T-helper 9 cell (primary cell): ENCODE measurements at regions not wholly inside any gene's neighbourhood (a gene's known extent, or its start where the extent isn't known, plus 50 kb on each side); places are given as distances from the start of the nearest gene placed in this dataset.

Experiments
- DNase-seq: peaks from one replicate; pipeline ENCODE4 v3.0.0-alpha.2; 2020

DNA sequence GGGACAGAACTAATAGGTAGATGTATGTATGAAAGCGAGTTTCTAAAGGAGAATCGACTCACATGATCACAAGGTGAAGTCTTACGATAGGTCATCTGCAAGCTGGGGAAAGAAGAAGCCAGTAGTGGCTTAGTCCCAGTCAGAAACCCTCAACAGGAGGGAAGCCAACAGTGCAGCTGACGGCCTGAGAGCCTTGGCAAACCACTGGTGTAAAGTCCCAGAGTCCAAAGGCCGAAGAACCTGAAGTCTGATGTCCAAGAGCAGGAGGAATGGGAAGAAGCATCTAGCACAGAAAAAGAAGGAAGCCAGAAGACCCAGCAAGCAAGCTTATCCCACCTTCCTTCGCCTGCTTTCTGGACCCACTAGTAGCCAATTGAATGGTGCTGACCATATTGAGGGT lies 507.6 kb upstream of the ARGLU1 start:
- DNase-seq: no peak

DNA sequence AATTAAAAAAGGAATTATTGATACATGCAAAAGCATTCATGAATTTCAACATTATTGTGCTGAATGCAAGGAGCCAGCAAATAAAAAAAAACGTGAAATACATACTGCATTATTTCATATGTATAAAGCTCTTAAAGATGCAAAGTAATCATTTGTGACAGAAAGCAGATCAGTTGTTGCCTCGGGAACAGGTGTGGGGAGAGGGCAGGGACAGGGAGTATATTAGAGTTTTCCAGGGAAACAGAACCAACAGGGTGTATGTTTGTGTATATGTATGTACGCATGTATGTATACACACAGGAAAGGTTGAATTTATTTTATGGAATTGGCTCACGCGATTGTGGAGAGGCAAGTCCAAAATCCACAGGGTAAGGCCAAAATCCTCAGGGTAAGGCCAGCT lies 502.9 kb upstream of the ARGLU1 start:
- no peak for DNase-seq

DNA sequence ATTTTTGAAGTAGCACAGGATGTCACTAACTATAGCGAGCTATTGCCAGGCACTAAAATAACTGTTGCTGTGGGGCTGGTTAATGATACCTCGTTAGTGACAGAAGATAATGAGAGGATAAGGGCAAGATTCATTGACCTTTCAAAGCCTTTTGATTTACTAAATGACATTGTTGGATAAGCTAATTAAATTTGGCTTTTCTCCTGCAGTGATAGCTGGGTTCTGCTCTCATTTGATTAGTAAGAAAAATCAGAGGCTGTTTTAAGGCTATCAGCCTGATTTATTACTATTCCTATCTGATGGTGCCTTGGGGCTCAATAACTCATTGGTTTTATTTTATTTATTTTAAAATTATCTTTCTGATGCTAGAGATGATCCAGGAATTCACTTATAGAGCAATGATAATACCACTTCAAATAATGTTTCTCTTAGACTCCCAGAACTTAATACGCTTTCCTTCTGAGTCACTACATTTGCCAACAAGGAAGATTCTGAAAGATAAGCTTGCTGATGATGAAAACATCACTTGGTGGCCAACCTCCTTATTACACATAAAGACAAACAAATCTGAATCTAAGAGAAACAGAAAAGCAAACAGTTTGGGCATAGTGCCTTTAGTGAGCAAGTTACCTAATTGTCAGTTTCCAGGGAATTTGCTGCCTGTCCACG lies 501.3 kb upstream of the ARGLU1 start:
- no peak for DNase-seq

DNA sequence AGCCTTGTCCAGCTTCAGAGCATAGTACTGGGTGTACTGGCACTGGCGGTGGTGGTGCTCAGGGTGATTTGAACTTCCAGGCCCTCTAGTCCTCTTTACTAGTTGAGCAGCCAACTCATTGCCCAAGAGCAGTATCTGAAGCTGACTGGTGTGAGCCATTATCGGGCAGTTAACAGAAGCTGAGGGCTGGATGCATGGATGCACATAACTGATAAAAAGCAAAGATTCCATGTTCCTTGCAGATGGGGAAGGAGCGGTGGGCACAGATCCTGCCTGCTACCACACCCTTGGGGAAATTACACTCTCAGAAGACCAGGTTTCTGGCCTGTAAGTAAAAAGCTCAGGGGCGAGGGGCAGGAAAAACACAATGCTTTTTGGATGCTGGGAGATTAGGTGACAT lies 499.4 kb upstream of the ARGLU1 start:
- DNase-seq: no peak

DNA sequence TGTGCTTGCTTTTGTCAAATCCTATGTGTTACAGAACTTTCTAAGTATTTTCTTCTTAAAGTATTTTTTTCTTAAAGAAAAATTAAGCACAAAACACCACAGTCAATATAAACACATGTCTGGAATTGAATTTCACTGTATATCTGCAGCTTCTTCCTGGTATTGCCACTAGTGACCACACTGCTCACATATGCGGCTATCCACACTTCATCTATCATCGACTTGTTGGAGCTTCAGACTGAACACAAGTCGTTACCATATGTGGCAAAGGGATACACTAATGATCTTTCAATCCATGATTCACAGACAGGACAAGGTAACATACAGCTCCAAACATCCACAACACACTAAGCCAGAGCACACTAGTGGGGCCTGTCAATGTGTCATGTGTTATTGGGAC lies 498.4 kb upstream of the ARGLU1 start:
- DNase-seq: no peak

DNA sequence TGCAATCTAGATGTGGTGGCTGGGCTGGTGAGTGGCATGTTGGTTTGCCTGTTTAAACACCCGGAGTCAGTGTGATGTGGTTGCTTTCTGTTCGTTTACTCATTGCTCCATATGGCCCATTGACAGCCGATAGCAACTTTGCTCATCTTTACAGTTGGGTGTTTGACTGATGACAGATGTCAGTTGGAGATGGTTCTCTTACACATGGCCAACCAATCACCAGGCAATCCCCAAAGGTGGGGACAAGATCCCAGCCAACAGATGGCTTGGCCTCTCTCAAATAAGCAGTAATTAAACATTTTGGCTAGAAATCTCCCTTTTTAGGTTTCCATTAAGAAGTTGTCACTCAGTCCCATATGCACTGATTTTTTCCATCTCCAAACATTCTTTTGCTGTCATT lies 497.1 kb upstream of the ARGLU1 start:
- DNase-seq: no peak

DNA sequence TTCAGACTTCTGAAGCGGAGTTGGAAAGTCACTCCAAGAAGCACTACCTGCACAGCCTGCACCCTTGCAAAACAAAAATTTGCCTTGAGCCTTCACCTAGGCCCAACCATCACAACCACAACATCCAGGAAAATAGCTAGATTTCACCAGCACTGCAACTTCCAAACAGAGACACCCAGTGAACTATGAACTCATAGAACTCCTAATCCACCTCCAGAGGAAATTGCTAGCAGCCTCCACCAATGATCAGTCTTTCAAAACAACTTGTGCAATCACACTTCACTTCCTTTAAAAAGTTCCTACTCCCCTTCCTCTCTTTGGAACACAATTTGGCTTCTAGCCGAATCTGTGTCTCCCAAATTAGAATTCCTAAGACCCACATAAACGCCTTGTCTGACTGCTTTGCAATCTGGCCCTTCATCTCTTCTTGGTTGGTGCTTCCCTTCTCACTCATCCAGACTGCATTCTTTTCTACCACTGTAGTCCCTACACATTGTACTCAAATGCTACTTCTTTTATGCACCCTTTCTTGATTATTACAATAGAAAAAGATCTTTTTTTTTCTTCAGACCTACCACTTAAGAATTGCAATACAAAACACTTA lies 489.2 kb upstream of the ARGLU1 start:
- DNase-seq: no peak

DNA sequence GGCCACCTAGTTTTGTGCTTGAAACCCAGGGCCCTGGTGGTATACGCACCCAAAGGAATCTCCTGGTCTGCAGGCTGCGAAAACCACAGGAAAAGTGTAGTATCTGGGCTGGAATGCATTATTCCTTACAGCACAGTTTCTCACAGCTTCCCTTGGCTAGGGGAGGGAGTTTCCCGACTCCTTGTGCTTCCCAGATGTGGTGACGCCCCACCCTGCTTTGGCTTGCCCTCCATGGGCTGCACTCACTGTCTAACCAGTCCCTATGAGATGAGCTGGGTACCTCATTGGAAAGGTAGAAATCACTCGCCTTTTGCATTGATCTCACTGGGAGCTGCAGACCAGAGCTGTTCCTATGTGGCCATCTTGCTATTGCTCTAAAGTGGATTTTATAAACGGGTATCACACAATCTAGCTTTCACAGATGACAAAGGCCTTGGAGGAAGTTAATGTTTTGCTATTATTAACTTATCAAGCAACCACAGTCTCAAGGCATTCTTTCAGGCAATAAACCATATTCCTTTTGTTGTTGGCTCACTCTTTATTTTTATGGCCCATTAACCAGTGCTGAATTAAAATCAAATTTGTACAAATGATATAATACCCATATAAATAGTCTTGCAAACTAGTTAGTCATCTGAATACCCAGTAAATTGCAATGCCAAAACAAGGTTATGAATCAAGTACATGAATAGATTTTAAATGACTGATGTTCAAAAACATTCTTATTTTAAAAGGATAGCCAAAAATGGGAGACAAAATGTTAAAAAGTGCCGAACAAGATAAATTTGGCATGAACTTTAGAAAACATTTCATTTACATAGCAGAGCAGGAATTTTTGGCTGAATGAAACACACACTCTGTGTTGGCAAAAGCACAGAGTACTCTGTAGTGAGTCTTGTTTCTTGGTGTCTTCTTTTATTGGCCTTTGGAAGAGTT lies 475.4 kb upstream of the ARGLU1 start:
- DNase-seq: no peak

DNA sequence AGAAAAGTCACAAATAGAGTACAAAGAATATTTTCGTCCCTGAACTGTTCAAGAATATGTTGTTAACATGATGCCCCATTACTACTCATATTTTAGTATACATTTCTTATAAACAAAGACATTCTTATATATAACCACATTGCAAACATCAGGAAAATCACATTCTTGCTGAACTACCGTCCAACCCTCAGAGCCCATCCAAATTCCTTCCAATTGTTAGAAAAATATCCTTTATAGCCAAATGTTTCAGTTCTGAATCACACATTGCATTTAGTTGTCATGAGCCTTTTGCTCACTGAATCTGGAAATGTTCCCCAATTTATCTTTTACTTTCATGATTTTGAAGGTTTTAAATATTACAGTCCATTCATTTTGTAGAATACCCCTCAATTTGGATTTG lies 467.8 kb upstream of the ARGLU1 start:
- no peak for DNase-seq

DNA sequence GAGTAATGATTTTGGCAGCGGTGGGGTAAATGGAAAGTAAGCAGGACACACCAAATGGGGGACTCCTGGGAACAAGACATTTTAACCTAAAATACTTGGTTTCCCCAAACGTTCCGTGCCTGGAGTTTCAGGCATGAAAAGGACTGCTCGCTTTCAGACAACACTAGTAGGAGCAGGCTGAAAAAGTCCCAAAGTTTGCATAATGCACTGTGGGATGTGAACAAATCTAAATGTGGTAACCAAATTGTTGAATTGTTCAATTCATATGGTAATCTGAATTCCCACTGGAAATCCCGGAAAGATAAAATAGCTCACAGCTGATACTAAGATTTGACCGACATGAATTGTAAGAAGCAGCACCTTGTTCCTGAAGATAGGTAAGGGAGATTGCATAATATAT lies 467.2 kb upstream of the ARGLU1 start:
- DNase-seq: no peak

DNA sequence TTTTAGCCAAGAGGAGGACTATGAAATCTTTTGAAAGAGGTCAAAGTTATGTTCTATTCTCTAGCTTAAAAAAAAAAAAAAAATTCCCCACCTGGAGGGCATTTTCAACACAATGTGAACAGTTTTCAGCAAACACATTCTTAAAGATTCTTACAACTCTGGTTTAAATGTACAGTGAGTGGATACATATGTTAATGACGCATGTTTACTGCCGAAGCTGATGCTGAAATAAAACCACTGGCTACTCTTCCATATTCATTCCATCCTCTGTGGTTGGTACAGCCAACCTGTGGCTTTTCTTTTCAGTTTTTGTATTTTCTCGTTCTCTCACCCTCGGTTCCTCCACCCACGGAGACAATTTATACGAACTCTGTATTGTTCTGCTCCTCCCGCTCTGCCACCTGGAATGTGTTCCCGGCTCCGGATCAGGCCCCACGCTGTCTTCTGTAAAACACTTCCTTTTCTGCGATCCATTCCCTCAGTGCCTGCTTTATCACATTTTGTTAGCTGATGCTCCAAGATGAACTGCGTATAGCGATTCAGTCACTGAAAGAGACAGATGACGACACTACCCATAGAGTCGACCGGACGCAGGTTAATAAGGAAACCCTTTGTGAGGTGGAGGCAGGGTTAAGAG lies 466.4 kb upstream of the ARGLU1 start:
- DNase-seq: no peak

DNA sequence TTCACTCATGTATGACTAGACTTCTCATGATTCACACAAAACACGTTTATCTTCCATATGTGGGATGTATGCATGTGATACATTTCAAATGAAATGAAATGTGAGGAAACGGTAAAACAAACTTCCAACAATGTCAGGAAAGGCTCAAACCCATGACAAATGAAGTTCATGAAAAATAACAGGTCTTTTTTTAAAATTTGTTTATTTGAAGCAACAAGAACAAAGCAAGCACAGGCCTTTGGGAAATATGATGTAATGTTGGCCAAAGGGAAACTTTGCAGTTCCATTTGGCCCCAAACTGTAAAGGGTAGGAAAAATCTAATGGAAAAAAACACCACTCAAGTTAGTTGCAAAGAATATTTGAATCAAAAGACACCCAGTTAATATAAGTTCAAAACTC lies 463.8 kb upstream of the ARGLU1 start:
- no peak for DNase-seq

DNA sequence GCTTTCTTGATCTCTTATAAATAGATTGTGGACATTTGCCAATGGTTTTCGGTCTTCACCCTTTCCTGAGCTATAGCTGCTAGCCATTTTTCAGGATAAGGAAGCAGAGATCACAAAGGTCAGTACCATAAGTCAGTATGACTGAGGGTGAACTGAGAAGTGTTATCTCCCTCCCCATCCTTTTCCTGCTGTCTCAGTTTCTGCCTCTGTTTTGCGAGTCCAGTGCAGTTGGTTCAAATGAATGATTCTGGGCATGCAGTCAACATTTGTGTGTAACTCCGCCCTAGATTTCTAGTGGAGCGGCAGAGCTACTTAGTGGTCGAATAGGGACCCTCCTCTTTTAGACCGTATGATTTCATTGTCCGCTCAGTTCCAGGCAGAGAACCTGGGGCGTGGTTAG lies 460.8 kb upstream of the ARGLU1 start:
- DNase-seq: no peak

DNA sequence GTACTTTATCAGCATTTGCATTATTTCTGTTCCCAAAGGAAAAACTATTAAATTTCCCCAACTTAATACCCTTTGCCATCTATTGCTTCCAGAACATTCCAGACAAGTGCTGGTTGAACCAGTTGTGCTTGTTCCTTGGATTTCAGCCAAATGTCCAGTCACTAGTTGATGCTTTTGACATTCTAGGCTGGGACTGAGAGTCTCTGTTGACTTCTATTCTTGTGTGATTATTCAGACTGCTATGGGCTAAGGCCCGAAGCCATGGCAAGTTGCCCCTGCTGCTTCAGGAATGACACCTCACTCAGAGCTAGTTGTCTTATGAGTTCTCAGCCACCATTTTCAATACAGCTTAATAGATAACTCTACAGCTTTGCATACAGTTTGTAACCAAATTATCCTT lies 458.1 kb upstream of the ARGLU1 start:
- DNase-seq: no peak

DNA sequence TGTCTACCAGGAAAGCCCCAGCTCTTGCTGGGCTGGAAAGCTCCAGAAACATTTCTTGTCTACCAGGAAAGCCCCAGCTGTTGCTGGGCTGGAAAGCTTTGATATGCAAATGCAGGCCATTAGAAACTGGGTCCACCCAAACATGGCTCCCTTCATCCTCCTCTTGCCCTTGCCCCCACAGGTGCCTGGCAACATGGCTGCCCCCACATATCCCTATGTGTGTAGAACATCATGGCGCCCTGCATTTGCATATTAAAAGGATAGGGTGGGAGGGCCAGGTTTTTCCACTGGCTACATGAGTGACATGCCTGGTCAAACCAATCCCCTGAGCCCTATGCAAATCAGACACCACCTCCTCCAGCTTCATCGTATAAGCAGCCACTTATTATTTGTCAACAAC lies 455.4 kb upstream of the ARGLU1 start:
- DNase-seq: no peak

DNA sequence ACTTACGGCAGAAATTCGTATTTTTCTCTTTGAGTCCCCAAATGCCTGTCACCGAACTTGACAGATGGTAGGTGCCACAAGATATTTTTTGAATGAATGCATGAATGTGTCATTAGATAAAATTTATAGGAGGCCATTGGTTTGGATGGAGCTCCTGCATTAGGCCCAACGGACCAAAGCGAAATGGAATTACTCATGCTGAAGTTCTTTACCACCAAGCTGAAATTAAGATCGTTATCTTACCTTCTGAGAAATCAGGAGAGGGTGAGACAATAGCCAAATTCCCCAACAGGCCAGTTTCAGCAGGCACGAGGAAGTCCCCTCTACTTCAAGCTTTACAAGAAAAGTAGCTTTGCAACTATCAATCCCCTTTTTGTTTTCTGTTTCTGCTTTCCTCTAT lies 452.5 kb upstream of the ARGLU1 start:
- DNase-seq: no peak

DNA sequence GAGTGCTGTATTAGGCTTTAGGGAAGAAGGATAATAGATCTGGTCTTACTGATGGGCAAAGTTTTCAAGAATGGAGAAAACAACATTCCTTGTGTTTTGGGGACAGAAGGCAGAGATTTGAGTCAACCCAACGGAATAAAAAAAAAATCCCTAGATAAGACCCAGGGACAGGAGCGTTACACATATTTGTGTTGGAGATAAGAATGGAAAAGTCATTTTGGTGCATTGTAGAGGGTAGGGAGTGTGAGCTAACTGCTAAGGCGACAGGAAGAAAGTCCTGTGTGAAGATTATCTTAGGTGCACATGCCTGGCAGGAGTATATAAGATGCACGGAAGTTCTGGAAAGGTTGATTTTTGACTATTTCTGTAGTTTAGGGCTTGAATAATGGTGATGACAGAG lies 450.3 kb upstream of the ARGLU1 start:
- DNase-seq: no peak

DNA sequence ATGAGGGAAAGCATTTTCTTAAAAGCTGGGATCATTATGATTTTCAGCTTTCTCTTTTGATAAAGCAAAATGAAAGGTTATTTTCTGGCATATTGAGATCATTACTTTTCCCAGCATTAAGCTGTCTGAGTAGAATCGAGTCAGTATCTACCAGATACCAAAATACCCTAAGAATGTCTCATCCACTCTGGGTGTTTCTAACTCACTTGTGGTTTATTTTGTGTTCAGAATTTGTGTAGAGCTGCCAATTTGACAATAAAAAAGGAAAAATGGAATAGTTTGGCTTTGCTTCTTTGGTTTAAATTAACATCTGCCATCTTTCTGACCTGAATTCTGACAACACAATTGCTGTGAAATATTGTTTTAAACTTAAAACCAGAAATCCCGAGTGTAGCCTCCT lies 438.7 kb upstream of the ARGLU1 start:
- DNase-seq: no peak

DNA sequence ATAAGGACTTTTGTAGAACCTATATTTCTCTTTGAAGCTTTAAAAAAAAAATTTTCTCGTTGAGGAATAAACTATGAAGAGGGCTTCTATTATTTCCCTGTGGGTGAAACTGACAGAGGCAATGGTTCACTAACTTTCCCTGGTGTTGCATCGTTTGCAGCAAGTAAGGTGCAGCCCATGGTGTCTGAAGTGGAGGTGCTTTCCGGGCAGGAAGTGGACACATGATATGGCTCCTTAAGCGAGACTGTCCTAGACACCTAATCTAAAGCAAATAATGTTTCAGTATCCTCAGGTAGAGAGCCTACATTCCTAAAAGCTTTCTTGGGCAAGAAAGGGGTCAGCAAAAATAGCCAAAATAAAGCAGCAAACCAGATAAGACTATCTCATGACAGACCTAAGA lies 437.6 kb upstream of the ARGLU1 start:
- no peak for DNase-seq

DNA sequence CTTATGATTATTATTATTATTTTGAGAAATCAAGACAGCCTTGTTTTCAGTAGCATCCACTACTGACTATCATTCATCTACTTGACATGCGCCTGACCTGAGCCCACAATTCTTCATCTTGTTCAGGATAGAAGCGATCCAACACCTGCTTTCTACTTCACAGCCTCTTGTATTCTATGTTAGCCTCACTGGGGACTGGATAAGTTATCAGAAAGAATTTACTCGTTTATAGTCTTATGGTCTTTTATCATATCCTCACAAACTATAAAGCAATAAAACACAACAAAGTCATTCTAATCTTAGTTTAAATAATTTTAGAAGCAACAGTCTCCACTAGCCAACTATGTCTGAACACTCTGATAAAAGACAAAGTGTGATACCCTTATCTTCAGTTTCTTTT lies 436.0 kb upstream of the ARGLU1 start:
- DNase-seq: no peak

DNA sequence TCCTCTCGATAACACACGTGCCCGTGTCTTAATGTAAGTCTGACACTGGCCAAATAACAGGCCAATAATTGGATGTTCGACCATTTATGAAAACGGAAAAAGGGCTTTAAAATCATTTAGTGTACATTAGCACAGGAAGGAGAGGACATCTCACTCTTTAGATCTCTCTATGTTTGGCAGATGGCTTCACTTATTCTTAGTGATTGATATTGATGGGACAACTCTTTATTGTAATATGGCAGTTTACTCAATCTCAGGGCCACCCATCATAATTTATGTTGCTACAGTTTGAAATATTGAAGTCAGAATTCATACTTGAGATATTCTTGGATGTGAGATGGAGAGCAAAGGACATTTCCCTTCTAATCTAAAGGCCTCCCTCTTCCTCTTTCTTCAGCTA lies 430.7 kb upstream of the ARGLU1 start:
- no peak for DNase-seq

DNA sequence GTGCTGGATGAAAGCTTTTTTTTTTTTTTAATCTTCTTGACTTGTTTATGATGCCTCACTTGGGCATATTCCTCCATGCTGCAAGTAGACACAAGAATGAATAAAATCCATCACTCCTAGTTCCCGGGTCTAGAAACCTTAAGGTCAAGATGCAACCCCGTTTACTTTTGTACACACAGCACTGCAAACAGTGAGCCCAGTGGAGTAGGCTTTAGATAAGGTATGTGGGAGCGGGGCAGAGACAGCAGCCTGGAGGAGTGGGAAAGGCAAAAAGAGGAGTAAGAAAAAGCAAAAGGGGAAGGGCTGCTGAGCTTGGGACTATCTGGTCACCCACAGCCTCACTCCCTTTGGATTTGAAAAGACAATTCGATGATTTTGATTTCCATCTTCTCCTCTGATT lies 429.8 kb upstream of the ARGLU1 start:
- DNase-seq: no peak

DNA sequence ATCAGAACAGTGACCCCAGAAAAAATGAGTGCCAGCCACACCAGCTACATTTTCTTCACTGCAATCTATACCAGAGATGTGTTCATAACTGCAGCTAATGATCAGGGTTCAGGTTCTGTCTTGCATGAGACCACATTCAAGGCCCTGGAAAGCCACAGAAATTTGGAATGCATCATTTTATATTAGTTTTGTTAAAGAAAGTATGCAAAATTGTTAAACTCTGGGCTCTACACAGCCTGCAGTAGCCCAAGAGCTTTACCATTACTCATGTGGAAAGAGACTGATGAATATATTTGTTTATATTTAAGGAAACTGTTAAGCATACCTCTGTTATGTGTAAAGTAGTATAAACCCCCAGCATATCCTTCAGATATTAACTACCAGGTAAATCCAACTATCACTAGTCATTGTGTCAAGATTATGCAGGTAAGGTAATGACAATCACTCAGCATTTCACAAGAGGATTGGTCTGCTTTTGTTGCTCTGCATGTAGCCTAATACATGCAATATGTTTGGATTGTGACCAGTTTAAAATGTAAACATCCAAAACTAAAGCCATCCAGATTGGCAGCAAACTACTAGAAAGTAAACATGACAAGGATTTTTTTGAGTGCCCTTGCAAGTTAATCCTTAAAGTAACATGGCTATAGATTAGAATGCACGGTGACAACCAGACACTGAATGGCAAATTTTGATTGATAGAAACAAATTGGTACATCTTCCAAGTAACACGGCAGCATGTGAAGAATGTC lies 429.1 kb upstream of the ARGLU1 start:
- DNase-seq: no peak
